H1 (cell line): ENCODE measurements at regions not wholly inside any gene's neighbourhood (a gene's known extent, or its start where the extent isn't known, plus 50 kb on each side); places are given as distances from the start of the nearest gene placed in this dataset.

Source experiments
- CTCF ChIA-PET: fragments of 300-600 bp; sonication (Branson Sonifier 250); formaldehyde crosslinking; loops from one replicate; lab custom pipeline; 2021; ENCODE audit not compliant: partially characterized antibody; lab: Charles Lee
- POLR2A ChIA-PET: fragments of 300-600 bp; sonication (Branson Sonifier 250); formaldehyde crosslinking; loops from one replicate; lab custom pipeline; 2021; ENCODE audit warnings: inconsistent platforms; ENCODE audit not compliant: partially characterized antibody; lab: Charles Lee
- DNase-seq, 2 experiments: peaks; one replicate each; pipeline versions ENCODE4 v3.0.0 to v3.0.0-alpha.2; 2010 to 2022; ENCODE audit warnings: low spot score in 2 of 2, low read depth in 1 of 2, mixed read lengths in 1 of 2
- FAIRE-seq: peaks from 2 replicates; lab custom pipeline; 2011; peaks lifted over from hg19 to GRCh38; lab: Jason Lieb, UNC
- H2AFZ ChIP-seq: 2 replicates; pipeline ENCODE4 v1.8.1; 2012; ENCODE audit warnings: low read length, inconsistent platforms
- H2AK5ac ChIP-seq: 2 replicates; pipeline ENCODE4 v1.6.1; 2013; ENCODE audit warnings: low read depth, low read length
- H2BK120ac ChIP-seq: replicated peaks from 2 replicates; pipeline ENCODE3; 2013; ENCODE audit warnings: low read depth, low read length, inconsistent platforms
- H2BK12ac ChIP-seq: 2 replicates; pipeline ENCODE4 v1.6.1; 2013; ENCODE audit warnings: low read depth, low read length
- H2BK15ac ChIP-seq: 2 replicates; pipeline ENCODE4 v1.6.1; 2013; ENCODE audit warnings: low read length
- H2BK20ac ChIP-seq: 2 replicates; pipeline ENCODE4 v1.6.1; 2013; ENCODE audit warnings: low read length
- H2BK5ac ChIP-seq: 2 replicates; pipeline ENCODE4 v1.6.1; 2013; ENCODE audit warnings: low read depth, low read length
- H3K14ac ChIP-seq: 2 replicates; pipeline ENCODE4 v1.6.1; 2013; ENCODE audit warnings: inconsistent platforms; ENCODE audit not compliant: insufficient read length
- H3K18ac ChIP-seq: 2 replicates; pipeline ENCODE4 v1.6.1; 2013; ENCODE audit warnings: low read length; ENCODE audit errors: extremely low read depth
- H3K23ac ChIP-seq: 2 replicates; pipeline ENCODE4 v1.6.1; 2013; ENCODE audit warnings: inconsistent platforms; ENCODE audit not compliant: insufficient read length
- H3K23me2 ChIP-seq: 2 replicates; pipeline ENCODE4 v1.6.1; 2013; ENCODE audit warnings: low read depth, low read length
- H3K27ac ChIP-seq: 2 replicates; pipeline ENCODE4 v1.6.1; 2011; ENCODE audit warnings: low read depth, low read length, inconsistent platforms
- H3K27me3 ChIP-seq, 4 experiments: replicated peaks in 1 of 4; 1 replicate in 1 of 4; 2 replicates in 3 of 4; pipeline versions ENCODE4 v1.6.1 to v1.8.1; 2011 to 2013; ENCODE audit warnings: low read length in 3 of 4, mild to moderate bottlenecking in 3 of 4, inconsistent platforms in 2 of 4, mixed read lengths in 2 of 4, moderate library complexity in 1 of 4; ENCODE audit not compliant: control insufficient read depth in 3 of 4, insufficient read depth in 3 of 4; ENCODE audit errors: extremely low read depth in 1 of 4
- H3K36me3 ChIP-seq, 4 experiments: 2 replicates each; pipeline versions ENCODE4 v1.6.1 to v1.8.1; 2011 to 2013; ENCODE audit warnings: mild to moderate bottlenecking in 4 of 4, low read length in 3 of 4, moderate library complexity in 2 of 4, control low read depth in 1 of 4, inconsistent platforms in 1 of 4; ENCODE audit not compliant: insufficient read depth in 4 of 4, control insufficient read depth in 2 of 4
- H3K4ac ChIP-seq: replicated peaks from 2 replicates; pipeline ENCODE3; 2013; ENCODE audit warnings: low read length, low read depth, mixed read lengths, inconsistent platforms; ENCODE audit not compliant: insufficient read length
- H3K4me1 ChIP-seq, 4 experiments: replicated peaks in 1 of 4; 1 replicate in 1 of 4; 2 replicates in 3 of 4; pipeline versions ENCODE4 v1.6.1 to v1.8.1; 2011 to 2013; ENCODE audit warnings: low read length in 3 of 4, inconsistent platforms in 2 of 4, mixed read lengths in 1 of 4; ENCODE audit not compliant: insufficient read depth in 4 of 4, control insufficient read depth in 3 of 4
- H3K4me2 ChIP-seq, 2 experiments: 2 replicates each; pipeline versions ENCODE4 v1.6.1 to v1.8.1; 2011 to 2013; ENCODE audit warnings: low read depth in 2 of 2, low read length in 2 of 2, control low read depth in 1 of 2, inconsistent platforms in 1 of 2, mild to moderate bottlenecking in 1 of 2; ENCODE audit not compliant: insufficient read depth in 1 of 2
- H3K4me3 ChIP-seq, 4 experiments: fragments of 200-600, 300-600 bp in 1 of 4; sonication (generic), shearing (Covaris generic), sonication (Bioruptor Twin) in 1 of 4; 2 replicates each; pipeline versions ENCODE4 v1.5.1 to v1.8.1; 2011 to 2016; ENCODE audit warnings: low read length in 4 of 4, low read depth in 3 of 4, control low read depth in 2 of 4, inconsistent platforms in 2 of 4, mild to moderate bottlenecking in 2 of 4, mixed read lengths in 1 of 4, moderate library complexity in 1 of 4; ENCODE audit not compliant: insufficient read depth in 2 of 4; ENCODE audit errors: extremely low read depth in 1 of 4
- H3K56ac ChIP-seq: replicated peaks from 2 replicates; pipeline ENCODE3; 2013; ENCODE audit warnings: low read depth, mild to moderate bottlenecking, mixed read lengths, low read length, inconsistent platforms; ENCODE audit not compliant: insufficient read length
- H3K79me1 ChIP-seq: 2 replicates; pipeline ENCODE4 v1.6.1; 2013; ENCODE audit warnings: low read depth, low read length, control low read depth
- H3K79me2 ChIP-seq, 2 experiments: 2 replicates each; pipeline versions ENCODE4 v1.6.1 to v1.8.1; 2012 to 2013; ENCODE audit warnings: low read length in 2 of 2, mild to moderate bottlenecking in 2 of 2, inconsistent platforms in 1 of 2; ENCODE audit not compliant: insufficient read depth in 2 of 2, control insufficient read depth in 1 of 2
- H3K9ac ChIP-seq, 4 experiments: replicated peaks in 1 of 4; 1 replicate in 1 of 4; 2 replicates in 3 of 4; pipeline versions ENCODE4 v1.6.1 to v1.8.1; 2011 to 2013; ENCODE audit warnings: low read depth in 3 of 4, low read length in 3 of 4, control low read depth in 2 of 4, mild to moderate bottlenecking in 2 of 4, moderate library complexity in 2 of 4, inconsistent platforms in 1 of 4; ENCODE audit errors: extremely low read depth in 1 of 4
- H3K9me3 ChIP-seq, 2 experiments: 2 replicates each; pipeline versions ENCODE4 v1.6.1 to v1.8.1; 2012 to 2013; ENCODE audit warnings: mild to moderate bottlenecking in 2 of 2, moderate library complexity in 2 of 2, control low read depth in 1 of 2, inconsistent platforms in 1 of 2, low read depth in 1 of 2, low read length in 1 of 2, mixed read lengths in 1 of 2; ENCODE audit not compliant: insufficient read depth in 2 of 2
- H4K20me1 ChIP-seq, 2 experiments: replicated peaks in 1 of 2; 2 replicates each; pipeline versions ENCODE3 to v1.8.1; 2011 to 2013; ENCODE audit warnings: inconsistent platforms in 2 of 2, low read length in 2 of 2, mild to moderate bottlenecking in 1 of 2; ENCODE audit not compliant: insufficient read depth in 2 of 2, control insufficient read depth in 1 of 2
- H4K5ac ChIP-seq: 2 replicates; pipeline ENCODE4 v1.6.1; 2013; ENCODE audit warnings: low read length, low read depth, mixed read lengths, inconsistent platforms; ENCODE audit not compliant: insufficient read length
- H4K8ac ChIP-seq: 2 replicates; pipeline ENCODE4 v1.8.0; 2013; ENCODE audit warnings: mild to moderate bottlenecking, moderate library complexity, low read length, inconsistent platforms; ENCODE audit not compliant: insufficient read depth; ENCODE audit errors: extremely low read depth
- H4K91ac ChIP-seq: replicated peaks from 2 replicates; pipeline ENCODE3; 2013; ENCODE audit warnings: low read length, mixed read lengths, inconsistent platforms; ENCODE audit not compliant: insufficient read length
- ATF2 ChIP-seq: IDR thresholded peaks from 2 replicates; pipeline ENCODE4 v1.6.1; 2012; ENCODE audit warnings: low read length, inconsistent platforms
- CBX5 ChIP-seq: fragments of 300-800, 300-1000 bp; sonication (generic); IDR thresholded peaks from 2 replicates; pipeline ENCODE4 v1.7.1; 2016; ENCODE audit warnings: antibody characterized with exemption, low read length, low read depth
- CHD2 ChIP-seq: IDR thresholded peaks from 2 replicates; pipeline ENCODE4 v1.6.1; 2012; ENCODE audit warnings: low read length, improper control_type of control experiment
- HDAC6 ChIP-seq: IDR thresholded peaks from one replicate; pipeline ENCODE4 v1.7.1; 2012; ENCODE audit warnings: low read depth, mild to moderate bottlenecking, inconsistent platforms, low read length, moderate library complexity
- KDM1A ChIP-seq: fragments of 200-600, 300-600 bp; sonication (generic); IDR thresholded peaks from 2 replicates; pipeline ENCODE4 v1.7.1; 2016; ENCODE audit warnings: mild to moderate bottlenecking, low read length, borderline replicate concordance
- POU5F1 ChIP-seq: IDR thresholded peaks from 2 replicates; pipeline ENCODE4 v1.6.1; 2011; ENCODE audit warnings: low read depth, mild to moderate bottlenecking, low read length, moderate library complexity
- YY1 ChIP-seq: IDR thresholded peaks from 2 replicates; pipeline ENCODE4 v1.6.1; 2011; ENCODE audit warnings: low read depth, mild to moderate bottlenecking, low read length
- WGBS, 2 experiments: shearing (Covaris generic) in 1 of 2; methylation state at CpG; one replicate each; pipeline versions ENCODE4 v1.1.6 to v1.1.7; 2013 to 2015; ENCODE audit warnings: low lambda C conversion rate in 2 of 2, mixed read lengths in 2 of 2, inconsistent platforms in 1 of 2, low coverage in 1 of 2, missing lambda C conversion rate in 1 of 2; ENCODE audit not compliant: insufficient replicate concordance in 2 of 2, insufficient coverage in 1 of 2, insufficient read length in 1 of 2; ENCODE audit errors: extremely low coverage in 1 of 2, missing lambda C conversion rate in 1 of 2; 5-methylcytosine and 5-hydroxymethylcytosine counted together

- Histone ChIP-seq H3K36me3 (no peaks in the 10 kb centered on the region), H3K4me1 (no peaks in the 10 kb centered on the region), H4K5ac (no peak overlapping the region), H3K4me2 (no peak overlapping the region), H4K20me1 (no peaks in the 10 kb centered on the region), H3K27me3 (no peaks in the 10 kb centered on the region), H3K79me1 (no peaks in the 10 kb centered on the region), H3K23me2 (no peaks in the 10 kb centered on the region), H3K4ac (no peak overlapping the region), H3K23ac (no peak overlapping the region), H2BK12ac (no peak overlapping the region), H3K9me3 (no peaks in the 10 kb centered on the region), H4K8ac (no peak overlapping the region), H2AK5ac (no peak overlapping the region), H2BK5ac (no peak overlapping the region), H3K27ac (no peak overlapping the region), H2AFZ (no peak overlapping the region), H3K9ac (no peak overlapping the region), H4K91ac (no peak overlapping the region), H3K79me2 (no peaks in the 10 kb centered on the region), H2BK15ac (no peak overlapping the region), H2BK20ac (no peak overlapping the region), H3K14ac (no peak overlapping the region), H2BK120ac (no peak overlapping the region), H3K56ac (no peak overlapping the region), H3K4me3 (no peak overlapping the region), H3K18ac (no peak overlapping the region)
- FAIRE-seq (no peak), DNase-seq (no peak)
- ChIA-PET CTCF (interaction anchor here (1.4 kb wide), 1 partner anchor 12 kb away, joined by 3 read pairs; no protein-coding TSS in a partner anchor), POLR2A (no interaction called here)
- WGBS, 2 experiments: 80% methylated on average over 7 of the region's 7 CpGs; no CpG with 5 or more reads in 1 of the 2 experiments
- TF ChIP-seq POU5F1 (no peak), ATF2 (no peak), KDM1A (no peak), CHD2 (no peak), HDAC6 (no peak), CBX5 (no peak), YY1 (no peak)
Measured at GRCh38 chr3:188097791-188098190, 56.2 kb upstream of the LPP start.
